ENCODE measurements at regions not wholly inside any gene's neighbourhood (a gene's known extent, or its start where the extent isn't known, plus 50 kb on each side); places are given as distances from the start of the nearest gene placed in this dataset.

DNA sequence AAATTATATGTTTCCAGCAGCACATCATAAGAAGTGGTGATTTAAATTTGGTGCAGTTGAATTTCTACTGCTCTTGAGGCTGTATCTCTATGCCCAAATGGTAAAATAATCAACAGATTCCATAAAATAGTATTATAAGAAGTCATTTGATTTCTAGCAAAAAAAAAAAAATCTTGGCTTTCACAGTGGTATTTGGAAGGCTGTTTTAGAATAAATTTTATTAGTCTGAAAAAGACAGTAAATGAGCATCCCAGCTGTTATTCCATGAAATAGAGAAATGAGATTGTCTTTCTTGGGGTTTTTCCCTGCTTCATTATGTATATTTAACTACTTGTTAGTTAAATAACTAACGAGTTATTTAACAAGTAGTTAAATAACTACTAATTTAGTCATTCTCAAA lies 156.0 kb upstream of the ABI3BP start:
- no peak for DNase-seq
- no peak overlapping the region for H4K8ac ChIP-seq (ENCODE audit: low read length)
- H3K18ac ChIP-seq (ENCODE audit: low read depth in 1 of 2, low read length in 2 of 2): no peak overlapping the region
- no peak overlapping the region for H2BK12ac ChIP-seq (ENCODE audit: low read length in 2 of 2)
- H2BK120ac ChIP-seq (ENCODE audit: low read depth, low read length): no peak overlapping the region
- no peak overlapping the region for H2AFZ ChIP-seq (ENCODE audit: low read depth, low read length)
- H3K27me3 ChIP-seq (ENCODE audit: control insufficient read depth in 1 of 2, insufficient read depth in 1 of 2, low read length in 2 of 2): no peaks in the 10 kb centered on the region
- no peaks in the 10 kb centered on the region for H3K4me1 ChIP-seq (ENCODE audit: control insufficient read depth, insufficient read depth, low read depth, low read length)
- H3K79me1 ChIP-seq (replicated peaks; ENCODE audit: low read length, poor library complexity, severe bottlenecking): no peaks in the 10 kb centered on the region
- H3K9me3 ChIP-seq (ENCODE audit: control insufficient read depth, low read length): no peaks in the 10 kb centered on the region
- no peak overlapping the region for H3K27ac ChIP-seq (ENCODE audit: low read length, poor library complexity, severe bottlenecking)
- H3K14ac ChIP-seq (ENCODE audit: low read length in 2 of 2): no peak overlapping the region
- H3K4me2 ChIP-seq (ENCODE audit: low read length, poor library complexity, severe bottlenecking): no peak overlapping the region
- no peak overlapping the region for H2BK15ac ChIP-seq (ENCODE audit: low read depth, poor library complexity, severe bottlenecking)
- H4K91ac ChIP-seq (ENCODE audit: low read length): no peak overlapping the region
- no peak overlapping the region for H3K23ac ChIP-seq (ENCODE audit: low read length in 2 of 2)
- H3K4me3 ChIP-seq (ENCODE audit: insufficient read depth in 1 of 2, low read depth in 1 of 2, low read length in 2 of 2): no peak overlapping the region
- no peak overlapping the region for H3K9ac ChIP-seq (ENCODE audit: low read length)
- no peak overlapping the region for H2AK5ac ChIP-seq (ENCODE audit: low read length, severe bottlenecking)
- H2BK5ac ChIP-seq (ENCODE audit: low read depth, low read length, poor library complexity, severe bottlenecking): no peak overlapping the region
- H3K4ac ChIP-seq (ENCODE audit: low read depth in 1 of 2, low read length in 2 of 2): no peak overlapping the region
- H3K36me3 ChIP-seq (ENCODE audit: control insufficient read depth in 1 of 2, insufficient read depth in 2 of 2, low read depth in 1 of 2, low read length in 2 of 2): no peaks in the 10 kb centered on the region
- no CpG with 5 or more reads among the region's 1 CpG for WGBS

DNA sequence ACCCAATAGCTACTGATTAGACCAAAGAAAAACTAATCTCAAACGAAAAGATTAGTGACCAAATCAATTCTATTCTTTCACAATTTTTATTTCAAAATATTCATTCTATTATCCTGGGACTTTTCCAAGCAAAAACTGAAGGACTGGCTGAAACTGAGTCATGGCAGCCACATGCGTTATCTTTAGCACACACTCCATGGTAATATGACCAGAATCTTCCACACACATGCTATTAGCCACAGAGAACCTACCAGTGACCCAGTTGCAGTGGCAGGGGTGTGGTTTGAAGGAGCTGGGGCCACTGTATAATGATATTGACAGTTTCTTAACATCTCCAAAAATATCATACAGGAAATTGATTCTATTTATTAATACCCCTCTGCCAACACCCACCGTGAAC lies 154.8 kb upstream of the ABI3BP start:
- Histone ChIP-seq H3K4me1 (ENCODE audit: control insufficient read depth, insufficient read depth, low read depth, low read length) (no peaks in the 10 kb centered on the region), H4K91ac (ENCODE audit: low read length) (no peak overlapping the region), H3K23ac (ENCODE audit: low read length in 2 of 2) (no peak overlapping the region), H3K4me3 (ENCODE audit: insufficient read depth in 1 of 2, low read depth in 1 of 2, low read length in 2 of 2) (no peak overlapping the region), H2BK5ac (ENCODE audit: low read depth, low read length, poor library complexity, severe bottlenecking) (no peak overlapping the region), H3K27ac (ENCODE audit: low read length, poor library complexity, severe bottlenecking) (no peak overlapping the region), H2AK5ac (ENCODE audit: low read length, severe bottlenecking) (no peak overlapping the region), H3K27me3 (ENCODE audit: control insufficient read depth in 1 of 2, insufficient read depth in 1 of 2, low read length in 2 of 2) (no peaks in the 10 kb centered on the region), H3K14ac (ENCODE audit: low read length in 2 of 2) (no peak overlapping the region), H3K18ac (ENCODE audit: low read depth in 1 of 2, low read length in 2 of 2) (no peak overlapping the region), H3K79me1 (replicated peaks; ENCODE audit: low read length, poor library complexity, severe bottlenecking) (no peaks in the 10 kb centered on the region), H3K36me3 (ENCODE audit: control insufficient read depth in 1 of 2, insufficient read depth in 2 of 2, low read depth in 1 of 2, low read length in 2 of 2) (no peaks in the 10 kb centered on the region), H2AFZ (ENCODE audit: low read depth, low read length) (no peak overlapping the region), H3K9ac (ENCODE audit: low read length) (no peak overlapping the region), H3K9me3 (ENCODE audit: control insufficient read depth, low read length) (no peaks in the 10 kb centered on the region), H2BK15ac (ENCODE audit: low read depth, poor library complexity, severe bottlenecking) (no peak overlapping the region), H4K8ac (ENCODE audit: low read length) (no peak overlapping the region), H2BK12ac (ENCODE audit: low read length in 2 of 2) (no peak overlapping the region), H2BK120ac (ENCODE audit: low read depth, low read length) (no peak overlapping the region), H3K4ac (ENCODE audit: low read depth in 1 of 2, low read length in 2 of 2) (no peak overlapping the region), H3K4me2 (ENCODE audit: low read length, poor library complexity, severe bottlenecking) (no peak overlapping the region)
- 74% methylated on average over 2 of the region's 3 CpGs for WGBS
- DNase-seq: no peak

DNA sequence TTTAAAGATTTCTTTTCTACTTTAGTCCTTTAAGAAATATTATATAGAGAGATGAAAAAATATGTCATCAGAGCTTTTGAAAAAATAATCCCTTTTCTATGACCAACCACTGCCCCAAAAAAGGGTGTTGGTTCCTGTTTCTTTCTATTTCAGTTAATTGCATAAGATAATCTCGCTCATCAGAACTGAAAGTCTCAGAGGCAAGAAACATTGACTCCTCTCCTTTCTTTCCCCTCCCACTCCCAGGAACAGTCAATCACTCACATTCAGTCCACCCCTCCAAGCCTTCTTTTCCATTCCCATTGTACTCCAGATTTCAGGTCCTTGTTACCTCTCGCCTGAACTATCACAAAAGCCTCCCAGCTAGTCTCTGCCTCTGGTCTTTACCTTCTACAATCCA lies 153.7 kb upstream of the ABI3BP start:
- Histone ChIP-seq H2BK120ac (ENCODE audit: low read depth, low read length) (no peak overlapping the region), H3K27ac (ENCODE audit: low read length, poor library complexity, severe bottlenecking) (no peak overlapping the region)

DNA sequence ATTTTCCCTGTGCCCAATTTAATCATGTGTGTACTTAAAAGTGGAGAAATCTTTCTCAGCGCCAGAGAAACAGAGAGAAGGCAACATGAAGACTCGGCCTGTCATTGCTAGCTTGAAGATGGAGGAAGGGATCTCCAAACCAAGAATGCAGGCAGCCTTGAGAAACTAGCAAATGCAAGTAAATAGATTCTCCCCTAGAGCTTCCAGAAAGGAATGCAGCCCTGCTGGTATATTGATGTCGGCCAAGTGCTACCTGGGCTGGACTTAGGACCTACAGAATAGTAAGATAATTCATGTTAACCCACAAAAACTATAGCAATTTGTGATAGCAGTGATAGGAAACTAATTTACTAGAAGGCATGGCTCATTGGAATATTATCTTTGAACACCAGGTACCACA lies 150.9 kb upstream of the ABI3BP start:
- Histone ChIP-seq H3K4me3 (ENCODE audit: insufficient read depth in 1 of 2, low read depth in 1 of 2, low read length in 2 of 2) (no peak overlapping the region), H3K14ac (ENCODE audit: low read length in 2 of 2) (no peak overlapping the region)
- 100% methylated on average over 2 of the region's 3 CpGs for WGBS

More for the DNA sequence above, 153.7 kb upstream of the ABI3BP start:
- H3K4me2 ChIP-seq (ENCODE audit: low read length, poor library complexity, severe bottlenecking): no peak overlapping the region
- H3K9ac ChIP-seq (ENCODE audit: low read length): no peak overlapping the region
- no peak overlapping the region for H3K18ac ChIP-seq (ENCODE audit: low read depth in 1 of 2, low read length in 2 of 2)
- H2BK12ac ChIP-seq (ENCODE audit: low read length in 2 of 2): no peak overlapping the region
- no peaks in the 10 kb centered on the region for H3K4me1 ChIP-seq (ENCODE audit: control insufficient read depth, insufficient read depth, low read depth, low read length)
- no peak overlapping the region for H2BK15ac ChIP-seq (ENCODE audit: low read depth, poor library complexity, severe bottlenecking)
- H3K27me3 ChIP-seq (ENCODE audit: control insufficient read depth in 1 of 2, insufficient read depth in 1 of 2, low read length in 2 of 2): no peaks in the 10 kb centered on the region
- no peak overlapping the region for H4K8ac ChIP-seq (ENCODE audit: low read length)
- no peak overlapping the region for H3K4me3 ChIP-seq (ENCODE audit: insufficient read depth in 1 of 2, low read depth in 1 of 2, low read length in 2 of 2)
- H3K23ac ChIP-seq (ENCODE audit: low read length in 2 of 2): no peak overlapping the region
- WGBS: 94% methylated on average over 2 of the region's 2 CpGs
- H2BK5ac ChIP-seq (ENCODE audit: low read depth, low read length, poor library complexity, severe bottlenecking): no peak overlapping the region
- no peak overlapping the region for H2AK5ac ChIP-seq (ENCODE audit: low read length, severe bottlenecking)
- H3K4ac ChIP-seq (ENCODE audit: low read depth in 1 of 2, low read length in 2 of 2): no peak overlapping the region
- H3K9me3 ChIP-seq (ENCODE audit: control insufficient read depth, low read length): no peaks in the 10 kb centered on the region
- H3K36me3 ChIP-seq (ENCODE audit: control insufficient read depth in 1 of 2, insufficient read depth in 2 of 2, low read depth in 1 of 2, low read length in 2 of 2): no peaks in the 10 kb centered on the region
- H3K79me1 ChIP-seq (replicated peaks; ENCODE audit: low read length, poor library complexity, severe bottlenecking): no peaks in the 10 kb centered on the region
- no peak overlapping the region for H3K14ac ChIP-seq (ENCODE audit: low read length in 2 of 2)
- H4K91ac ChIP-seq (ENCODE audit: low read length): no peak overlapping the region
- no peak overlapping the region for H2AFZ ChIP-seq (ENCODE audit: low read depth, low read length)
- no peak for DNase-seq

More for the DNA sequence above, 150.9 kb upstream of the ABI3BP start:
- H3K4ac ChIP-seq (ENCODE audit: low read depth in 1 of 2, low read length in 2 of 2): no peak overlapping the region
- no peak overlapping the region for H4K91ac ChIP-seq (ENCODE audit: low read length)
- no peak overlapping the region for H2BK5ac ChIP-seq (ENCODE audit: low read depth, low read length, poor library complexity, severe bottlenecking)
- no peak overlapping the region for H2AFZ ChIP-seq (ENCODE audit: low read depth, low read length)
- no peak overlapping the region for H3K4me2 ChIP-seq (ENCODE audit: low read length, poor library complexity, severe bottlenecking)
- H2AK5ac ChIP-seq (ENCODE audit: low read length, severe bottlenecking): no peak overlapping the region
- H3K23ac ChIP-seq (ENCODE audit: low read length in 2 of 2): no peak overlapping the region
- H3K9ac ChIP-seq (ENCODE audit: low read length): no peak overlapping the region
- no peak overlapping the region for H3K27ac ChIP-seq (ENCODE audit: low read length, poor library complexity, severe bottlenecking)
- H4K8ac ChIP-seq (ENCODE audit: low read length): no peak overlapping the region
- H2BK12ac ChIP-seq (ENCODE audit: low read length in 2 of 2): no peak overlapping the region
- DNase-seq: no peak
- no peaks in the 10 kb centered on the region for H3K79me1 ChIP-seq (replicated peaks; ENCODE audit: low read length, poor library complexity, severe bottlenecking)
- no peaks in the 10 kb centered on the region for H3K9me3 ChIP-seq (ENCODE audit: control insufficient read depth, low read length)
- H2BK120ac ChIP-seq (ENCODE audit: low read depth, low read length): no peak overlapping the region
- no peaks in the 10 kb centered on the region for H3K27me3 ChIP-seq (ENCODE audit: control insufficient read depth in 1 of 2, insufficient read depth in 1 of 2, low read length in 2 of 2)
- no peaks in the 10 kb centered on the region for H3K36me3 ChIP-seq (ENCODE audit: control insufficient read depth in 1 of 2, insufficient read depth in 2 of 2, low read depth in 1 of 2, low read length in 2 of 2)
- no peaks in the 10 kb centered on the region for H3K4me1 ChIP-seq (ENCODE audit: control insufficient read depth, insufficient read depth, low read depth, low read length)
- H3K18ac ChIP-seq (ENCODE audit: low read depth in 1 of 2, low read length in 2 of 2): no peak overlapping the region
- no peak overlapping the region for H2BK15ac ChIP-seq (ENCODE audit: low read depth, poor library complexity, severe bottlenecking)
